Ishikawa (cell line): ENCODE measurements at regions not wholly inside any gene's neighbourhood (a gene's known extent, or its start where the extent isn't known, plus 50 kb on each side); places are given as distances from the start of the nearest gene placed in this dataset.

Experiments used
- CEBPB ChIP-seq: IDR thresholded peaks from 2 replicates; pipeline ENCODE4 v1.6.1; 2012
- CREB1 ChIP-seq: IDR thresholded peaks from 2 replicates; pipeline ENCODE4 v1.6.1; 2012; ENCODE audit warnings: low read depth
- EGR1 ChIP-seq: IDR thresholded peaks from 2 replicates; pipeline ENCODE4 v1.6.1; 2012
- EP300 ChIP-seq: IDR thresholded peaks from 2 replicates; pipeline ENCODE4 v1.6.1; 2012; ENCODE audit warnings: borderline replicate concordance
- FOXM1 ChIP-seq: IDR thresholded peaks from 2 replicates; pipeline ENCODE4 v1.6.1; 2012; ENCODE audit warnings: low read depth, borderline replicate concordance
- NFIC ChIP-seq: IDR thresholded peaks from 2 replicates; pipeline ENCODE4 v1.6.1; 2012
- RAD21 ChIP-seq: IDR thresholded peaks from 2 replicates; pipeline ENCODE4 v1.6.1; 2012; ENCODE audit warnings: low read depth
- TAF1 ChIP-seq: IDR thresholded peaks from 2 replicates; pipeline ENCODE4 v1.6.1; 2012; ENCODE audit warnings: low read depth, mild to moderate bottlenecking
- TCF12 ChIP-seq: IDR thresholded peaks from 2 replicates; pipeline ENCODE4 v1.6.1; 2012; ENCODE audit warnings: low read depth
- TEAD4 ChIP-seq: IDR thresholded peaks from 2 replicates; pipeline ENCODE4 v1.6.1; 2012
- YY1 ChIP-seq: IDR thresholded peaks from 2 replicates; pipeline ENCODE4 v1.6.1; 2012; ENCODE audit warnings: low read depth
- ZBTB7A ChIP-seq: IDR thresholded peaks from 2 replicates; pipeline ENCODE4 v1.6.1; 2012; ENCODE audit warnings: low read depth
- TF ChIP-seq, protein P1 (sequence below): IDR thresholded peaks from 2 replicates; pipeline ENCODE4 v1.6.1; 2012
- TF ChIP-seq, protein P2 (sequence below): IDR thresholded peaks from 2 replicates; pipeline ENCODE4 v1.6.1; 2012
- TF ChIP-seq, protein P3 (sequence below): IDR thresholded peaks from 2 replicates; pipeline ENCODE4 v1.6.1; 2012; ENCODE audit warnings: low read depth, mild to moderate bottlenecking

DNA sequence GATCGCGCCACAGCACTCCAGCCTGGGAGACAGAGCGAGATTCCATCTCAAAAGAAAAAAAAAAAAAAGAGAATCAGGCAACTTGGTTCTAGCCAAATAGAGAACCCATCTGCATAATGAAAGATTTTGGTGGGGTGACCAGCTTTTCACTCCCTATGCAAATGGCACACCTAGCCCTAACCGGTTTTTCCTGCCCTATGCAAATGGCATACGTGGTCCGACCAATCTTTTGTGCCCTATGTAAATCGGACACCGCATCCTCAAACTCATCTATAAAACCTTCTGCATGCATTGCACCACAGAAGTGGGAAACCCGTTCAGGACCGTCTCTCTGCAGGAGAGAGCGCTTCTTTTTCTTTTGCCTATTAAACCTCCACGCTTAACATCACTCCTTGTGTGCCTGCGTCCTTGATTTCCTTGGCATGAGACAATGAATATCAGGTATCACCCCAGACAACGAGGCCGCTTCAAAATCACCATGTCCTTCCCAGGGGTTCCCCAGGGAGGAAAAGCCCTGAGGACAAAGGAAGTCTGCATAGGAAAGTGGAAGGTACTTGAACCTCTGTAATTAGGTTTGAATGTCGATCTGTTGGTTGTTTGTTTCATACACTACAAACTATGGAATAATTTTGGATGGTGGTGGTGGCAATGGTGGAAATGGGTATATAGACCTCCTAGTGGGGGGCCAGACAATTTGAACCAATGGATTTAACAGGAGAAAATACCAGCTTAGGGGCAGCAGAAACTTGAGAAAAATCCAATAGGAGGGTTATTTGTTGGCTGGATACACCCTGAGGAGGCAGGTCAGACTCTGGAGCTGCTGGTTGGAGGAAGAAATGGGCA lies 396.2 kb downstream of the TYW1 start:
- TF ChIP-seq EGR1 (no peak), ZBTB7A (no peak), NFIC (no peak), RAD21 (no peak), TCF12 (no peak), EP300 (no peak), CEBPB (no peak)
- TF ChIP-seq, protein P1, sequence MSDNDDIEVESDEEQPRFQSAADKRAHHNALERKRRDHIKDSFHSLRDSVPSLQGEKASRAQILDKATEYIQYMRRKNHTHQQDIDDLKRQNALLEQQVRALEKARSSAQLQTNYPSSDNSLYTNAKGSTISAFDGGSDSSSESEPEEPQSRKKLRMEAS = peak; percentile 37; the same call in 1 of the 2 replicates
- TF ChIP-seq, protein P2, sequence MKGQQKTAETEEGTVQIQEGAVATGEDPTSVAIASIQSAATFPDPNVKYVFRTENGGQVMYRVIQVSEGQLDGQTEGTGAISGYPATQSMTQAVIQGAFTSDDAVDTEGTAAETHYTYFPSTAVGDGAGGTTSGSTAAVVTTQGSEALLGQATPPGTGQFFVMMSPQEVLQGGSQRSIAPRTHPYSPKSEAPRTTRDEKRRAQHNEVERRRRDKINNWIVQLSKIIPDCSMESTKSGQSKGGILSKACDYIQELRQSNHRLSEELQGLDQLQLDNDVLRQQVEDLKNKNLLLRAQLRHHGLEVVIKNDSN = no peak

DNA sequence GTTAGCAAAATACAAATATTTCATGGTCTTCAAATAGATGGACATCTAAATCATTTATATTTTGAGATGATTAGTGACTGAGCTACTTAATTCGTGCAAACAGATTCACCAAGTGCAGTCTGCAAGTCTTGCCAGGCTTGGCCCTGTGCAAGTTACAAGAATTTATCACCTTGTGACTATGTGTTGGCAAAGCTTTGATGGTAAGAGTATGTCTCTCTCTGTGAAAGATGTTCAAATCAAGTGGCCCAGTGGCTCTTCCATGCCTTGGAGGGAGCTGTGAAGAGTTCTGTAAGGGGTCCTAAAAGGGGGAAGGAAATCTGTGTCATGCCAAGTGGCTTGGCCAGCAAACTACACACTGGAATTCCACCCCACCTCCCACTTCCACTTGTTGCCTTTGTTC lies 397.3 kb downstream of the TYW1 start:
- no peak for TF ChIP-seq YY1
- TF ChIP-seq CREB1 = no peak
- no peak for TF ChIP-seq NFIC
- no peak for TF ChIP-seq EP300
- no peak for TF ChIP-seq FOXM1
- TF ChIP-seq TAF1 = no peak
- TF ChIP-seq, protein P1 = no peak
- TF ChIP-seq EGR1 = no peak
- TF ChIP-seq, protein P2 = no peak
- TF ChIP-seq TEAD4 = no peak
- TF ChIP-seq RAD21 = no peak
- TF ChIP-seq CEBPB = no peak
- TF ChIP-seq, protein P3, sequence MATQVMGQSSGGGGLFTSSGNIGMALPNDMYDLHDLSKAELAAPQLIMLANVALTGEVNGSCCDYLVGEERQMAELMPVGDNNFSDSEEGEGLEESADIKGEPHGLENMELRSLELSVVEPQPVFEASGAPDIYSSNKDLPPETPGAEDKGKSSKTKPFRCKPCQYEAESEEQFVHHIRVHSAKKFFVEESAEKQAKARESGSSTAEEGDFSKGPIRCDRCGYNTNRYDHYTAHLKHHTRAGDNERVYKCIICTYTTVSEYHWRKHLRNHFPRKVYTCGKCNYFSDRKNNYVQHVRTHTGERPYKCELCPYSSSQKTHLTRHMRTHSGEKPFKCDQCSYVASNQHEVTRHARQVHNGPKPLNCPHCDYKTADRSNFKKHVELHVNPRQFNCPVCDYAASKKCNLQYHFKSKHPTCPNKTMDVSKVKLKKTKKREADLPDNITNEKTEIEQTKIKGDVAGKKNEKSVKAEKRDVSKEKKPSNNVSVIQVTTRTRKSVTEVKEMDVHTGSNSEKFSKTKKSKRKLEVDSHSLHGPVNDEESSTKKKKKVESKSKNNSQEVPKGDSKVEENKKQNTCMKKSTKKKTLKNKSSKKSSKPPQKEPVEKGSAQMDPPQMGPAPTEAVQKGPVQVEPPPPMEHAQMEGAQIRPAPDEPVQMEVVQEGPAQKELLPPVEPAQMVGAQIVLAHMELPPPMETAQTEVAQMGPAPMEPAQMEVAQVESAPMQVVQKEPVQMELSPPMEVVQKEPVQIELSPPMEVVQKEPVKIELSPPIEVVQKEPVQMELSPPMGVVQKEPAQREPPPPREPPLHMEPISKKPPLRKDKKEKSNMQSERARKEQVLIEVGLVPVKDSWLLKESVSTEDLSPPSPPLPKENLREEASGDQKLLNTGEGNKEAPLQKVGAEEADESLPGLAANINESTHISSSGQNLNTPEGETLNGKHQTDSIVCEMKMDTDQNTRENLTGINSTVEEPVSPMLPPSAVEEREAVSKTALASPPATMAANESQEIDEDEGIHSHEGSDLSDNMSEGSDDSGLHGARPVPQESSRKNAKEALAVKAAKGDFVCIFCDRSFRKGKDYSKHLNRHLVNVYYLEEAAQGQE = no peak

DNA sequence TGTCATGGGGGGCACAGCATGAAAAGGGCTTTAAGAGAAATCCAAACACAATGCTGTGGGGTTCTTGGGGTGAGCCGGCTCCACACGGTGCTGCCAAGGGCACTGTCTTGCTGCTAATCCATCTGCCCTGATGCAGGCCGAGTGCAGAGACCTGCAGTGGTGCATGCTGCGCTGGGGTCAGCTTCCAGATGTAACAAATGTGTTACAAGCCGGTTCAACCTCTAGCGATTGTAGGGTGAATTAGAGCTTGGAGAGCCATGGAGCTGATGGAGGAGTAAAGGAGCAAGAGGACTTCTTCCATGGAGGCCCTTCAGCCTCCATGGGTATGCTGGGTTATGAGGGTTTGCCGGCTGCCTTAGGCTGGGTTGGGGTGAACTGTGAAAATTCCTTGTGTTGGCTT lies 402.3 kb downstream of the TYW1 start:
- TF ChIP-seq NFIC (no peak), YY1 (no peak), EP300 (no peak), TAF1 (no peak), EGR1 (no peak), CREB1 (no peak), TCF12 (no peak), FOXM1 (no peak), ZBTB7A (no peak), RAD21 (no peak), CEBPB (no peak), TEAD4 (no peak)
- TF ChIP-seq, protein P2 = no peak
- TF ChIP-seq, protein P1 = no peak
- TF ChIP-seq, protein P3 = no peak

DNA sequence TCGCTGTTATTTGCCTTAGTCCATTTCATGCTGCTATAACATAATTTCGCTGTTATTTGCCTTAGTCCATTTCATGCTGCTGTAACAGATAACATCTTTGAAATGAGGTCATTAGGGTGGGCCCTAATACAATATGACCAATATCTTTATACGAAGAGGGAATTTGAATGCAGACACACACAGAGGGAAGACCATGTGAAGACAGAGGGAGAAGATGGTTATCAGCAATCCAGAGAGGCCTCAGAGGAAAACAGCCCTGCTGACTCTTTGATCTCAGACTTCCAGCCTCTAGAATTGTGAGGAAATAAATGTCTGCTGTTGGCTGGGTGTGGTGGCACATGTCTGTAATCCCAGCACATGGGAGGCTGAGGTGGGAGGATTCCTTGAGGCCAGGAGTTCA lies 404.9 kb downstream of the TYW1 start:
- TF ChIP-seq ZBTB7A (no peak), YY1 (no peak), CREB1 (no peak), FOXM1 (no peak), RAD21 (no peak), EGR1 (no peak), TEAD4 (no peak), NFIC (no peak), TAF1 (no peak), TCF12 (no peak), EP300 (no peak), CEBPB (no peak)
- TF ChIP-seq, protein P1 = no peak
- TF ChIP-seq, protein P2 = no peak
- TF ChIP-seq, protein P3 = no peak
